Keratinocyte (primary cell): ENCODE measurements at regions not wholly inside any gene's neighbourhood (a gene's known extent, or its start where the extent isn't known, plus 50 kb on each side); places are given as distances from the start of the nearest gene placed in this dataset.
"Not testable (repeated sequence)": the region's sequence is repeated elsewhere in the genome, so short reads cannot be mapped to it uniquely, and the experiment has no call there.

Experiments
- DNase-seq: peaks from one replicate; pipeline ENCODE4 v3.0.0-alpha.2; 2011; ENCODE audit warnings: low read depth, missing footprints, low spot score
- FAIRE-seq: peaks from 2 replicates; lab custom pipeline; 2011; peaks lifted over from hg19 to GRCh38; lab: Jason Lieb, UNC
- H2AFZ ChIP-seq: 2 replicates; pipeline ENCODE4 v1.6.0; 2012; ENCODE audit warnings: low read length, control low read depth, inconsistent platforms; ENCODE audit not compliant: control insufficient read depth
- H3K27ac ChIP-seq: 2 replicates; pipeline ENCODE4 v1.5.1; 2011; ENCODE audit warnings: low read length; ENCODE audit not compliant: control insufficient read depth, insufficient read depth
- H3K27me3 ChIP-seq: 3 replicates; pipeline ENCODE4 v1.6.0; 2011; ENCODE audit warnings: low read length; ENCODE audit not compliant: control insufficient read depth, insufficient read depth; ENCODE audit errors: extremely low read depth
- H3K36me3 ChIP-seq, 2 experiments: 2 replicates in 1 of 2; 3 replicates in 1 of 2; pipeline ENCODE4 v1.5.1; 2011; ENCODE audit warnings: low read length in 2 of 2, mild to moderate bottlenecking in 1 of 2; ENCODE audit not compliant: control insufficient read depth in 2 of 2, insufficient read depth in 2 of 2; ENCODE audit errors: extremely low read depth in 1 of 2
- H3K4me1 ChIP-seq: 3 replicates; pipeline ENCODE4 v1.5.1; 2011; ENCODE audit warnings: low read length; ENCODE audit not compliant: control insufficient read depth, insufficient read depth; ENCODE audit errors: extremely low read depth
- H3K4me2 ChIP-seq: 3 replicates; pipeline ENCODE4 v1.6.0; 2011; ENCODE audit warnings: low read depth, low read length; ENCODE audit not compliant: control insufficient read depth, insufficient read depth; ENCODE audit errors: extremely low read depth
- H3K4me3 ChIP-seq, 3 experiments: fragments of 200-600 bp in 1 of 3; sonication (generic) in 1 of 3; 2 replicates in 2 of 3; 3 replicates in 1 of 3; pipeline ENCODE4 v1.5.1; 2011 to 2016; ENCODE audit warnings: low read length in 3 of 3, mild to moderate bottlenecking in 3 of 3, control low read depth in 2 of 3, inconsistent platforms in 1 of 3, low read depth in 1 of 3, mixed read lengths in 1 of 3, mixed run types in 1 of 3, moderate library complexity in 1 of 3; ENCODE audit not compliant: control insufficient read depth in 2 of 3, insufficient read depth in 2 of 3; ENCODE audit errors: extremely low read depth in 1 of 3
- H3K79me2 ChIP-seq: 2 replicates; pipeline ENCODE4 v1.6.0; 2012; ENCODE audit warnings: low read length; ENCODE audit not compliant: control insufficient read depth, insufficient read depth
- H3K9ac ChIP-seq: 3 replicates; pipeline ENCODE4 v1.6.0; 2011; ENCODE audit warnings: low read length; ENCODE audit not compliant: control insufficient read depth, insufficient read depth; ENCODE audit errors: extremely low read depth
- H3K9me1 ChIP-seq: 3 replicates; pipeline ENCODE4 v1.6.0; 2011; ENCODE audit warnings: low read length; ENCODE audit not compliant: control insufficient read depth, insufficient read depth; ENCODE audit errors: extremely low read depth
- H3K9me3 ChIP-seq: 2 replicates; pipeline ENCODE4 v1.5.1; 2012; ENCODE audit warnings: low read depth, low read length; ENCODE audit not compliant: control insufficient read depth
- H4K20me1 ChIP-seq: 3 replicates; pipeline ENCODE4 v1.6.0; 2011; ENCODE audit warnings: low read length; ENCODE audit not compliant: control insufficient read depth, insufficient read depth; ENCODE audit errors: extremely low read depth
- dilution Hi-C: fragments of 300-500 bp; cut with MboI; formaldehyde crosslinking; loops from one replicate; pipeline ENCODE4 v1.7.0; 2020; ENCODE audit warnings: low sequenced_read_pairs; ENCODE audit not compliant: extremely low pct_ligation_motif_present

DNA sequence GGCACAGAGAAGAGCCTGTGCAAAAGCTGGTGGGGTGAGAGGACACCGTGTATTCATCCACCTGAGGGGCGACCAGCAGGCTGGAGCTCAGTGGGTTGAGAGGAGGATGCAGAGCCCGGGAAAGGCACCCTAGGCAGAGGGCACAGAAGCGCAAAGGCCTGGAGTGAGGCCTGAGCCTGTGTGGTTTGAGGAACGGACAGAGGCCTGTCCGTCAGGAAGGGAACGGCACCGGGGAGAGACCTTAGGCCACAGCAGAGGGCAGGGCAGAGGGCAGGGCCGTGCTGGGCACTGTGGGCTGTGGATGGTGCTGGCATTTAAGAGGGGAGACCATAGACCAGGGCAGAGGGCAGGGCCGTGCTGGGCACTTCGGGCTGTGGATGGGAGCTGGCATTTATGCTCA lies 59.5 kb upstream of the APOD start:
- H3K27ac ChIP-seq, DNase-seq, H3K9me3 ChIP-seq, H3K9ac ChIP-seq, FAIRE-seq, H3K27me3 ChIP-seq, H3K36me3 ChIP-seq, H2AFZ ChIP-seq, H3K4me1 ChIP-seq, H3K79me2 ChIP-seq, H4K20me1 ChIP-seq, H3K4me3 ChIP-seq, H3K9me1 ChIP-seq, H3K4me2 ChIP-seq, dilution Hi-C loops: not testable (repeated sequence)

DNA sequence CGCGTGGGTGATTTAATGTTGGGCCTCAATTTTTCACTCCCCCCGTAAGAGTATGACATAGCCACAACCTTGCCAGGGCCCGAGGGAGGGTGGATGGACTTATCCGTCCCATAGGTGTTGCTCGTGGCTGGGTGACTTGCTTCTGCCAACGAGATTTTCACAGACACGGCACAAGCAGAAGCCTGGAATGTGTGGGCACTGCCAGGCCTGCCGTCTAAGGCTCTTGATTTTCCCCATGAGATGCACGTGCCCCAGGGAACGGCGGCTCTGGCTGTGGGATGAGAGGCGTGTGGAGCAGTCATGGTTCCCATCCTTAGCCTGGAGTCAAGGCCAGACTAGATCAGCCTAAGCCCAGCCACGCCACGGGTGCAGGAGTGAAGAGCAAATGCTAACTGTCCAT lies 58.6 kb upstream of the APOD start:
- H3K27ac ChIP-seq, H3K4me2 ChIP-seq, H3K4me3 ChIP-seq, dilution Hi-C loops, H2AFZ ChIP-seq, H3K9me1 ChIP-seq, H3K79me2 ChIP-seq, H4K20me1 ChIP-seq, H3K9me3 ChIP-seq, H3K4me1 ChIP-seq, H3K27me3 ChIP-seq, H3K36me3 ChIP-seq, H3K9ac ChIP-seq, DNase-seq, FAIRE-seq: not testable (repeated sequence)

DNA sequence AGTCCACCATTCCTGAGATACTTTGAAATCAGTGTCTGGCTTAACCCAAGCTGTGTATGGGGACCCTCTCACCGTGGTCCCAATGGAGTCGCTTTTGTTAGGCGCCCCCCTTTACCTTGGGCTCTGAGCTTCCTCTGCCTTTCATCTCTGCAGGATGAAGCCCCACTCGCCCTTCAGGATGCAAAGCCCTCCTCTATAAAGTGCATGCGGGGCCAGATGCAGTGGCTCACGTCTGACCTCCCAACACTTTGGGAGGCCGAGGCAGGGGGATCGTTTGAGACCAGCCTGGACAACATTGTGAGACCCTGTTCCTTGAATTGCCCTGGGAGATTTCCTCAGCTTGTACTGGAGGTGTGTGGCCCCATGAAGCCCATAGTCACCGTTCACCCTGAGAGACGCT lies 54.7 kb upstream of the APOD start:
- not testable (repeated sequence) for FAIRE-seq

DNA sequence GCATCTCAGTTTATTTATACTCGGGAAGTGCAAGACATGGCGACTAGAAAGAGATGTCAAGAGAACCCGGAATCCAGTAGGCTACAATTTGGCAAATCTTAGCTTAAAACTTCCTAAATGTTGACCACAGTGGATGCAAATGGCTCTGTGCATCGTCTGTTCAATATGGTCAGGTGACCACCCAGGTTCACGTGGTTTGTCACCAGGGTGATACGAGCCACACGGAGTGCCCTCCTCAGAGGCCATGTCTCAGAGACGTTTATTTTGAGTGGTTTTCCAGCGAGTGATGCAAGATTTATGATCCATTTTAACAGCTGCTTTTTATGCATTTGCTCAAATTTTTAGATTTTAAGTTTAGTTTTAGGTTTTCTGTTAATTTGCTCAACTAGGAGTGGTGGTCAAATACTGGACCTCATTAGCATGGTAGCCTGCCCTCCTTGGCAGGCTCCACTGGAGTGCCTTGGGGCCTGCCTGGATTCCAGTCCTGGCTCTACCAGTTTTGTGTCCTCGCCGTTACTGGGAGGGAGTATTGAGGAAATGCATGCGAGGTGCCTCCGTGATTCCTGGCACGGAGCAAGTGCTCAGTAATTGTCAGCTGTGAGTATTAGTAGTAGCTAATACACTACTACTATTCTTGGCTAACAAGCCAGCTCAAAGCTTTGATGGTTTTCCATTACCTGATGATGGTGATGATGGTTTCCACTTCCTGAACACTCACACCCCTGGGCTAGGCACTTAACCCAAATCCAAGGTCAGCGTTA lies 53.9 kb upstream of the APOD start:
- H3K36me3 ChIP-seq, FAIRE-seq, H3K4me1 ChIP-seq, DNase-seq, H3K9me3 ChIP-seq, H3K9ac ChIP-seq, H3K4me2 ChIP-seq, H3K4me3 ChIP-seq, H3K27me3 ChIP-seq, H3K27ac ChIP-seq, H3K79me2 ChIP-seq, H3K9me1 ChIP-seq, H4K20me1 ChIP-seq, dilution Hi-C loops, H2AFZ ChIP-seq: not testable (repeated sequence)

More for the DNA sequence above, 54.7 kb upstream of the APOD start:
- H3K9me3 ChIP-seq, DNase-seq, H3K27ac ChIP-seq, H3K36me3 ChIP-seq, H3K4me3 ChIP-seq, H2AFZ ChIP-seq, dilution Hi-C loops, H3K9ac ChIP-seq, H4K20me1 ChIP-seq, H3K79me2 ChIP-seq, H3K4me1 ChIP-seq, H3K27me3 ChIP-seq, H3K4me2 ChIP-seq, H3K9me1 ChIP-seq: not testable (repeated sequence)

DNA sequence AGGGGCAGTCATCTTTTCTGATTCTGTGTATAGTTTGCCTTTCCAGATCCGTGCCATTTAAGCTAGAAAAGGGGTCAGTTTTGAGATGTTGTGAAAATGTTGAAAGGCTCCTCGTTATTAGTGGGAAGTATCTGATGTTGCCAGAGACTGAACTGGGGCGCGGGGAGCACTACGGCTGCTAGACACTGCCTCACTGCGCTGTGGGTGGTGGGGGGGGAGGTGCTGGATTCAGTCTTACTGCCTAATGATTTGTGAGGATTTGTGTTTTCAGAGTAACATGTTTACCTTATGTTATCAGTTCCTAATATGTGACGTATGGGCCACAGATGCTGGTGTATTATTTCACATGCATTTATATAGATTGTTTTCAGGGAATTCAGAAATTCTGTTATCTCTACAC lies 53.3 kb upstream of the APOD start:
- FAIRE-seq, H3K4me2 ChIP-seq, H3K4me1 ChIP-seq, dilution Hi-C loops, H3K9me3 ChIP-seq, H3K36me3 ChIP-seq, H3K9ac ChIP-seq, H4K20me1 ChIP-seq, H3K9me1 ChIP-seq, DNase-seq, H3K4me3 ChIP-seq, H3K79me2 ChIP-seq, H2AFZ ChIP-seq, H3K27me3 ChIP-seq, H3K27ac ChIP-seq: not testable (repeated sequence)
